SH-SY5Y (cell line): ENCODE measurements at regions not wholly inside any gene's neighbourhood (a gene's known extent, or its start where the extent isn't known, plus 50 kb on each side); places are given as distances from the start of the nearest gene placed in this dataset.

Source experiments
- GATA2 ChIP-seq: IDR thresholded peaks from 2 replicates; pipeline ENCODE4 v1.6.1; 2011; ENCODE audit warnings: mild to moderate bottlenecking, low read depth, low read length
- GATA3 ChIP-seq: IDR thresholded peaks from 2 replicates; pipeline ENCODE4 v1.6.1; 2011; ENCODE audit warnings: low read depth, mild to moderate bottlenecking, low read length, moderate library complexity

- TF ChIP-seq GATA3, result no peak
- TF ChIP-seq GATA2, result no peak
Observed at GRCh38 chr10:106000721-106001120, 1163.8 kb downstream of the SORCS1 start.
